ENCODE measurements at regions not wholly inside any gene's neighbourhood (a gene's known extent, or its start where the extent isn't known, plus 50 kb on each side); places are given as distances from the start of the nearest gene placed in this dataset.

DNA sequence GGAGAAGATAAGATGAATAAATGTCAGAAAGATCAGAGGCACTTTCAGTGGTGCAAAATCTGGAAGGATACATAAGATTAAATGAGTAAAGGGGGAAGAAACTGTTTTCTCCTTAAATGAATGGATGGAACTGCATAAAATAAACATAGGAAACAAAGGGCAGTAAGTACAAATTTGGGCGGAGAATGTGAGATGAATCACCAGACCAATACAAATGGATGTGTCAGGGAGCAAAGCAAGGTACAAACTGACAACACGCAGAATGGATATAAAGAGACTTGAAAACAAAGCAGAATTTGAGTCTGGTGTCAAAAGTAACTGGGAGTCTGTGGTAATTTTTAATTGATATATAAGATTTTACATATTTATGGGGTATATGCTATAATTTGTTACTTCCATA is 175.3 kb upstream of the PCDH18 start:
- TF ChIP-seq, protein P1, sequence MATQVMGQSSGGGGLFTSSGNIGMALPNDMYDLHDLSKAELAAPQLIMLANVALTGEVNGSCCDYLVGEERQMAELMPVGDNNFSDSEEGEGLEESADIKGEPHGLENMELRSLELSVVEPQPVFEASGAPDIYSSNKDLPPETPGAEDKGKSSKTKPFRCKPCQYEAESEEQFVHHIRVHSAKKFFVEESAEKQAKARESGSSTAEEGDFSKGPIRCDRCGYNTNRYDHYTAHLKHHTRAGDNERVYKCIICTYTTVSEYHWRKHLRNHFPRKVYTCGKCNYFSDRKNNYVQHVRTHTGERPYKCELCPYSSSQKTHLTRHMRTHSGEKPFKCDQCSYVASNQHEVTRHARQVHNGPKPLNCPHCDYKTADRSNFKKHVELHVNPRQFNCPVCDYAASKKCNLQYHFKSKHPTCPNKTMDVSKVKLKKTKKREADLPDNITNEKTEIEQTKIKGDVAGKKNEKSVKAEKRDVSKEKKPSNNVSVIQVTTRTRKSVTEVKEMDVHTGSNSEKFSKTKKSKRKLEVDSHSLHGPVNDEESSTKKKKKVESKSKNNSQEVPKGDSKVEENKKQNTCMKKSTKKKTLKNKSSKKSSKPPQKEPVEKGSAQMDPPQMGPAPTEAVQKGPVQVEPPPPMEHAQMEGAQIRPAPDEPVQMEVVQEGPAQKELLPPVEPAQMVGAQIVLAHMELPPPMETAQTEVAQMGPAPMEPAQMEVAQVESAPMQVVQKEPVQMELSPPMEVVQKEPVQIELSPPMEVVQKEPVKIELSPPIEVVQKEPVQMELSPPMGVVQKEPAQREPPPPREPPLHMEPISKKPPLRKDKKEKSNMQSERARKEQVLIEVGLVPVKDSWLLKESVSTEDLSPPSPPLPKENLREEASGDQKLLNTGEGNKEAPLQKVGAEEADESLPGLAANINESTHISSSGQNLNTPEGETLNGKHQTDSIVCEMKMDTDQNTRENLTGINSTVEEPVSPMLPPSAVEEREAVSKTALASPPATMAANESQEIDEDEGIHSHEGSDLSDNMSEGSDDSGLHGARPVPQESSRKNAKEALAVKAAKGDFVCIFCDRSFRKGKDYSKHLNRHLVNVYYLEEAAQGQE (IDR thresholded peaks at IDR 0.05; ENCODE audit: low read depth, low read length): no peak
- TF ChIP-seq, protein P2, sequence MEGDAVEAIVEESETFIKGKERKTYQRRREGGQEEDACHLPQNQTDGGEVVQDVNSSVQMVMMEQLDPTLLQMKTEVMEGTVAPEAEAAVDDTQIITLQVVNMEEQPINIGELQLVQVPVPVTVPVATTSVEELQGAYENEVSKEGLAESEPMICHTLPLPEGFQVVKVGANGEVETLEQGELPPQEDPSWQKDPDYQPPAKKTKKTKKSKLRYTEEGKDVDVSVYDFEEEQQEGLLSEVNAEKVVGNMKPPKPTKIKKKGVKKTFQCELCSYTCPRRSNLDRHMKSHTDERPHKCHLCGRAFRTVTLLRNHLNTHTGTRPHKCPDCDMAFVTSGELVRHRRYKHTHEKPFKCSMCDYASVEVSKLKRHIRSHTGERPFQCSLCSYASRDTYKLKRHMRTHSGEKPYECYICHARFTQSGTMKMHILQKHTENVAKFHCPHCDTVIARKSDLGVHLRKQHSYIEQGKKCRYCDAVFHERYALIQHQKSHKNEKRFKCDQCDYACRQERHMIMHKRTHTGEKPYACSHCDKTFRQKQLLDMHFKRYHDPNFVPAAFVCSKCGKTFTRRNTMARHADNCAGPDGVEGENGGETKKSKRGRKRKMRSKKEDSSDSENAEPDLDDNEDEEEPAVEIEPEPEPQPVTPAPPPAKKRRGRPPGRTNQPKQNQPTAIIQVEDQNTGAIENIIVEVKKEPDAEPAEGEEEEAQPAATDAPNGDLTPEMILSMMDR (IDR thresholded peaks at IDR 0.05): no peak
